GM21717 (cell line): ENCODE measurements at regions not wholly inside any gene's neighbourhood (a gene's known extent, or its start where the extent isn't known, plus 50 kb on each side); places are given as distances from the start of the nearest gene placed in this dataset.
"Not testable (repeated sequence)": the region's sequence is repeated elsewhere in the genome, so short reads cannot be mapped to it uniquely, and the experiment has no call there.

Source experiments
- ATAC-seq: cut with Tn5 transposase; IDR thresholded peaks from one replicate; pipeline ENCODE4 v1.9.1; 2021; ENCODE audit warnings: mild to moderate bottlenecking, moderate library complexity; ENCODE audit not compliant: unreplicated experiment

- ATAC-seq = no peak
These were observed 469.3 kb upstream of the KLF6 start for GRCh38 chr10:4254101-4254994.

GRCh38 chr10:4252701-4253100 is 467.7 kb upstream of the KLF6 start:
- no peak for ATAC-seq

GRCh38 chr10:4250587-4250887 is 465.5 kb upstream of the KLF6 start:
- peak; percentile 68 for ATAC-seq

- ATAC-seq = no peak
These were observed 465.0 kb upstream of the KLF6 start for GRCh38 chr10:4249841-4250586.

- no peak for ATAC-seq
These were observed 462.4 kb upstream of the KLF6 start for GRCh38 chr10:4247379-4247778.

- ATAC-seq = no peak
These were observed 461.9 kb upstream of the KLF6 start for GRCh38 chr10:4246881-4247358.

GRCh38 chr10:4243651-4244050 is 458.6 kb upstream of the KLF6 start:
- ATAC-seq = no peak

GRCh38 chr10:4243169-4243568 is 458.2 kb upstream of the KLF6 start:
- no peak for ATAC-seq

GRCh38 chr10:4242561-4243035 is 457.6 kb upstream of the KLF6 start:
- no peak for ATAC-seq

GRCh38 chr10:4241724-4242345 is 456.8 kb upstream of the KLF6 start:
- ATAC-seq = no peak

- ATAC-seq = no peak
These were observed 455.7 kb upstream of the KLF6 start for GRCh38 chr10:4240608-4241197.

GRCh38 chr10:4239186-4239585 is 454.2 kb upstream of the KLF6 start:
- no peak for ATAC-seq

- not testable (repeated sequence) for ATAC-seq
These were observed 451.9 kb upstream of the KLF6 start for GRCh38 chr10:4236905-4237304.

- no peak for ATAC-seq
These were observed 449.7 kb upstream of the KLF6 start for GRCh38 chr10:4234661-4235060.

GRCh38 chr10:4231439-4231838 is 446.4 kb upstream of the KLF6 start:
- ATAC-seq = no peak

- ATAC-seq = no peak
These were observed 445.0 kb upstream of the KLF6 start for GRCh38 chr10:4230036-4230435.

GRCh38 chr10:4229106-4229505 is 444.1 kb upstream of the KLF6 start:
- ATAC-seq = no peak

GRCh38 chr10:4227586-4227985 is 442.6 kb upstream of the KLF6 start:
- ATAC-seq = no peak

- no peak for ATAC-seq
These were observed 442.0 kb upstream of the KLF6 start for GRCh38 chr10:4226941-4227540.

GRCh38 chr10:4224178-4224577 is 439.2 kb upstream of the KLF6 start:
- ATAC-seq = no peak

- not testable (repeated sequence) for ATAC-seq
These were observed 436.3 kb upstream of the KLF6 start for GRCh38 chr10:4221310-4221709.
